HEK293 (cell line): ENCODE measurements at regions not wholly inside any gene's neighbourhood (a gene's known extent, or its start where the extent isn't known, plus 50 kb on each side); places are given as distances from the start of the nearest gene placed in this dataset.

Experiments
- CTCF ChIA-PET: fragments of 350-600 bp; formaldehyde crosslinking; extraction: SDS; loops from one replicate; lab custom pipeline; 2021; ENCODE audit warnings: antibody characterized with exemption; lab: Yijun Ruan, JAX
- POLR2A ChIA-PET: fragments of 300-600 bp; formaldehyde crosslinking; extraction: SDS; loops from one replicate; lab custom pipeline; 2020; ENCODE audit warnings: antibody characterized with exemption, inconsistent platforms; lab: Yijun Ruan, JAX
- H3K27ac ChIP-seq: fragments of 200-500 bp; sonication (Bioruptor generic); 2 replicates; pipeline ENCODE4 v1.5.1; 2014; ENCODE audit warnings: low read depth, low read length, control low read depth, inconsistent platforms; ENCODE audit errors: extremely low read depth
- H3K36me3 ChIP-seq, 2 experiments: fragments of 200-500 bp in 1 of 2; sonication (Bioruptor generic) in 1 of 2; 1 replicate in 1 of 2; 2 replicates in 1 of 2; pipeline ENCODE4 v1.5.1; 2014 to 2017; ENCODE audit warnings: inconsistent platforms in 2 of 2, low read length in 2 of 2; ENCODE audit not compliant: control insufficient read depth in 2 of 2, insufficient read depth in 1 of 2
- H3K4me1 ChIP-seq: fragments of 200-500 bp; sonication (Bioruptor generic); 2 replicates; pipeline ENCODE4 v1.5.1; 2014; ENCODE audit warnings: mild to moderate bottlenecking, low read length, inconsistent platforms; ENCODE audit not compliant: control insufficient read depth, insufficient read depth
- H3K4me3 ChIP-seq: 2 replicates; pipeline ENCODE4 v1.5.1; 2011; ENCODE audit warnings: low read depth, mild to moderate bottlenecking, control low read depth, low read length, moderate library complexity
- H3K9me3 ChIP-seq: fragments of 200-500 bp; sonication (Bioruptor generic); 2 replicates; pipeline ENCODE4 v1.5.1; 2014; ENCODE audit warnings: low read depth, low read length, inconsistent platforms; ENCODE audit not compliant: control insufficient read depth, insufficient read depth
- OSR2 ChIP-seq: fragments of 450-650 bp; formaldehyde crosslinking; IDR thresholded peaks from 2 replicates; pipeline ENCODE4 v1.5.1; 2016; ENCODE audit warnings: missing biosample characterization, missing genetic modification characterization
- SCRT1 ChIP-seq: fragments of 450-650 bp; formaldehyde crosslinking; IDR thresholded peaks from 2 replicates; pipeline ENCODE4 v1.5.1; 2016; ENCODE audit warnings: missing biosample characterization, missing genetic modification characterization, borderline replicate concordance
- SETDB1 ChIP-seq: IDR thresholded peaks from one replicate; pipeline ENCODE4 v1.6.1; 2017; ENCODE audit warnings: mild to moderate bottlenecking, low read length, moderate library complexity, mixed read lengths; ENCODE audit not compliant: insufficient read length
- TCF7L2 ChIP-seq: IDR thresholded peaks from 2 replicates; pipeline ENCODE4 v1.6.1; 2011; ENCODE audit warnings: low read depth, mild to moderate bottlenecking, inconsistent platforms, low read length, moderate library complexity, borderline replicate concordance
- WT1 ChIP-seq: fragments of 450-650 bp; formaldehyde crosslinking; IDR thresholded peaks from 2 replicates; pipeline ENCODE4 v1.5.1; 2016; ENCODE audit warnings: missing biosample characterization, missing genetic modification characterization
- ZFP3 ChIP-seq: fragments of 450-650 bp; formaldehyde crosslinking; IDR thresholded peaks from 2 replicates; pipeline ENCODE4 v1.5.1; 2016; ENCODE audit warnings: low read depth, missing biosample characterization, missing genetic modification characterization
- ZNF112 ChIP-seq: fragments of 450-650 bp; formaldehyde crosslinking; IDR thresholded peaks from 2 replicates; pipeline ENCODE4 v1.5.0; 2017; ENCODE audit warnings: missing biosample characterization, missing genetic modification characterization
- ZNF133 ChIP-seq: fragments of 450-650 bp; formaldehyde crosslinking; IDR thresholded peaks from 2 replicates; pipeline ENCODE4 v1.5.1; 2016; ENCODE audit warnings: missing biosample characterization, missing genetic modification characterization
- ZNF140 ChIP-seq: fragments of 450-650 bp; formaldehyde crosslinking; IDR thresholded peaks from 2 replicates; pipeline ENCODE4 v1.5.1; 2016; ENCODE audit warnings: missing biosample characterization, missing genetic modification characterization
- ZNF2 ChIP-seq: fragments of 450-650 bp; formaldehyde crosslinking; IDR thresholded peaks from 2 replicates; pipeline ENCODE4 v1.5.1; 2016; ENCODE audit warnings: missing biosample characterization, missing genetic modification characterization
- ZNF214 ChIP-seq: fragments of 450-650 bp; formaldehyde crosslinking; IDR thresholded peaks from 2 replicates; pipeline ENCODE4 v1.5.1; 2017; ENCODE audit warnings: missing biosample characterization, mild to moderate bottlenecking, missing genetic modification characterization, borderline replicate concordance
- ZNF341 ChIP-seq: fragments of 450-650 bp; formaldehyde crosslinking; IDR thresholded peaks from 2 replicates; pipeline ENCODE4; 2016; ENCODE audit warnings: low read depth, missing biosample characterization, missing genetic modification characterization
- ZNF350 ChIP-seq: fragments of 450-650 bp; formaldehyde crosslinking; IDR thresholded peaks from 2 replicates; pipeline ENCODE4 v1.5.0; 2017; ENCODE audit warnings: missing biosample characterization, mild to moderate bottlenecking, missing genetic modification characterization
- ZNF514 ChIP-seq: fragments of 450-650 bp; formaldehyde crosslinking; IDR thresholded peaks from 2 replicates; pipeline ENCODE4 v1.5.1; 2016; ENCODE audit warnings: missing biosample characterization, missing genetic modification characterization
- ZNF529 ChIP-seq: fragments of 450-650 bp; formaldehyde crosslinking; IDR thresholded peaks from 2 replicates; pipeline ENCODE4 v1.5.1; 2017; ENCODE audit warnings: missing genetic modification characterization, missing biosample characterization; ENCODE audit not compliant: insufficient replicate concordance
- ZNF658 ChIP-seq: fragments of 450-650 bp; formaldehyde crosslinking; IDR thresholded peaks from 2 replicates; pipeline ENCODE4; 2016; ENCODE audit warnings: missing biosample characterization, missing genetic modification characterization
- ZNF664 ChIP-seq: fragments of 450-650 bp; formaldehyde crosslinking; IDR thresholded peaks from 2 replicates; pipeline ENCODE4 v1.5.1; 2016; ENCODE audit warnings: missing biosample characterization, missing genetic modification characterization
- ZNF701 ChIP-seq: fragments of 450-650 bp; formaldehyde crosslinking; IDR thresholded peaks from 2 replicates; pipeline ENCODE4 v1.5.1; 2016; ENCODE audit warnings: missing biosample characterization, missing genetic modification characterization
- ZNF777 ChIP-seq: fragments of 450-650 bp; formaldehyde crosslinking; IDR thresholded peaks from 2 replicates; pipeline ENCODE4 v1.5.1; 2017; ENCODE audit warnings: missing biosample characterization, missing genetic modification characterization, borderline replicate concordance
- ZNF830 ChIP-seq: fragments of 450-650 bp; IDR thresholded peaks from 2 replicates; pipeline ENCODE4 v1.5.0; 2018; ENCODE audit warnings: missing biosample characterization, missing genetic modification characterization, low read depth, mild to moderate bottlenecking, moderate library complexity
- ZSCAN16 ChIP-seq: fragments of 450-650 bp; formaldehyde crosslinking; IDR thresholded peaks from 2 replicates; pipeline ENCODE4 v1.5.1; 2016; ENCODE audit warnings: missing biosample characterization, missing genetic modification characterization
- TF ChIP-seq, protein P1 (sequence below): fragments of 450-650 bp; formaldehyde crosslinking; IDR thresholded peaks from 2 replicates; pipeline ENCODE4 v1.5.1; 2016; ENCODE audit warnings: missing biosample characterization, missing genetic modification characterization
- TF ChIP-seq, protein P2 (sequence below): fragments of 450-650 bp; formaldehyde crosslinking; IDR thresholded peaks from 2 replicates; pipeline ENCODE4 v1.5.1; 2016; ENCODE audit warnings: missing biosample characterization, missing genetic modification characterization
- TF ChIP-seq, protein P3 (sequence below): fragments of 450-650 bp; formaldehyde crosslinking; IDR thresholded peaks from 2 replicates; pipeline ENCODE4 v1.5.1; 2016; ENCODE audit warnings: missing biosample characterization, missing genetic modification characterization, borderline replicate concordance
- TF ChIP-seq, protein P4 (sequence below): fragments of 450-650 bp; formaldehyde crosslinking; IDR thresholded peaks from 2 replicates; pipeline ENCODE4 v1.5.1; 2016; ENCODE audit warnings: missing biosample characterization, missing genetic modification characterization, borderline replicate concordance

DNA sequence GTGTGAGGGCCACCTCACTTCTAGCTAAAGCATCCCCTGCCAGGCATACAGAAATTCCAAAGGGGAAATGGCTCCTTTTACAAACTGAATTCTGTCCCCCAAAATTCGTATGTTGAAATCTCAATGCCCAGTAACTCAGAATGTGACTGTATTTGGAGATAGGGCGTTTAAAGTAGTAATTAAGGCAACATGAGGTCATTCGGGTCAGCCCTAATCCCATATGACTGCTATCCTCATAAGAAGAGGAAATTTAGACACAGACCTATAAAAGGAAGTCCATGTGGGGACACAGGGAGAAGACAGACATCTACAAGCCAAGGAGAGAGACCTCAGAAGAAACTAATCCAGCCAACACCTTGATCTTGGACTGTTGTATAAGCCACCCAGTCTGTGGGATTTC is 119.1 kb downstream of the CHST1 start (continued):
- TF ChIP-seq, protein P1, sequence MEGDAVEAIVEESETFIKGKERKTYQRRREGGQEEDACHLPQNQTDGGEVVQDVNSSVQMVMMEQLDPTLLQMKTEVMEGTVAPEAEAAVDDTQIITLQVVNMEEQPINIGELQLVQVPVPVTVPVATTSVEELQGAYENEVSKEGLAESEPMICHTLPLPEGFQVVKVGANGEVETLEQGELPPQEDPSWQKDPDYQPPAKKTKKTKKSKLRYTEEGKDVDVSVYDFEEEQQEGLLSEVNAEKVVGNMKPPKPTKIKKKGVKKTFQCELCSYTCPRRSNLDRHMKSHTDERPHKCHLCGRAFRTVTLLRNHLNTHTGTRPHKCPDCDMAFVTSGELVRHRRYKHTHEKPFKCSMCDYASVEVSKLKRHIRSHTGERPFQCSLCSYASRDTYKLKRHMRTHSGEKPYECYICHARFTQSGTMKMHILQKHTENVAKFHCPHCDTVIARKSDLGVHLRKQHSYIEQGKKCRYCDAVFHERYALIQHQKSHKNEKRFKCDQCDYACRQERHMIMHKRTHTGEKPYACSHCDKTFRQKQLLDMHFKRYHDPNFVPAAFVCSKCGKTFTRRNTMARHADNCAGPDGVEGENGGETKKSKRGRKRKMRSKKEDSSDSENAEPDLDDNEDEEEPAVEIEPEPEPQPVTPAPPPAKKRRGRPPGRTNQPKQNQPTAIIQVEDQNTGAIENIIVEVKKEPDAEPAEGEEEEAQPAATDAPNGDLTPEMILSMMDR, result no peak
- TF ChIP-seq ZNF2 (tag by site-specific recombination), result no peak
- TF ChIP-seq ZNF133 (tag by site-specific recombination), result no peak
- TF ChIP-seq ZNF341 (tag by site-specific recombination), result no peak
- TF ChIP-seq ZNF664 (tag by site-specific recombination), result no peak
- TF ChIP-seq OSR2 (tag by site-specific recombination), result no peak
- TF ChIP-seq TCF7L2, result no peak
- TF ChIP-seq ZFP3, result no peak
- TF ChIP-seq, protein P2, sequence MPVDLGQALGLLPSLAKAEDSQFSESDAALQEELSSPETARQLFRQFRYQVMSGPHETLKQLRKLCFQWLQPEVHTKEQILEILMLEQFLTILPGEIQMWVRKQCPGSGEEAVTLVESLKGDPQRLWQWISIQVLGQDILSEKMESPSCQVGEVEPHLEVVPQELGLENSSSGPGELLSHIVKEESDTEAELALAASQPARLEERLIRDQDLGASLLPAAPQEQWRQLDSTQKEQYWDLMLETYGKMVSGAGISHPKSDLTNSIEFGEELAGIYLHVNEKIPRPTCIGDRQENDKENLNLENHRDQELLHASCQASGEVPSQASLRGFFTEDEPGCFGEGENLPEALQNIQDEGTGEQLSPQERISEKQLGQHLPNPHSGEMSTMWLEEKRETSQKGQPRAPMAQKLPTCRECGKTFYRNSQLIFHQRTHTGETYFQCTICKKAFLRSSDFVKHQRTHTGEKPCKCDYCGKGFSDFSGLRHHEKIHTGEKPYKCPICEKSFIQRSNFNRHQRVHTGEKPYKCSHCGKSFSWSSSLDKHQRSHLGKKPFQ (tag by site-specific recombination), result no peak
- no peak for TF ChIP-seq ZNF529

DNA sequence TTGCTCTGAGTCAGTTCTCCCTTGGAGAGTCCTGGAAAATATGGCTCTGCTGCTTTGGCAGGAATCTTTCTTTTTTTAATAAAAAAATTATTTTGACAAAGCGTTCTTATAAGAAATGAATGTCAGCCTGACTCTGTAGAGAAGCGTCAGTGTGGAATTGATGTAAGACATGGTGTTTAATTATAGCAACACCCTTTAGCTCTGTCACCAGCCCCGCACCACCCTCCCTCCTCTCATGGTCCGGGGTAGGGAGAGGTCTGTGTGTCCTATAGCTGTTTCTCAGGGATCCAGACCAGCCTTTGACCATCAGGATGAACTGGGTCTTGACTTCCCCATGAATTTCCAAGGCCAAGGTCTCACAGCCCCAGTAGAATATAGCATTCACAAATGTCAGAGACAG is 120.6 kb downstream of the CHST1 start:
- Histone ChIP-seq H3K4me1 (no peaks in the 10 kb centered on the region), H3K9me3 (no peaks in the 10 kb centered on the region), H3K27ac (no peak overlapping the region), H3K4me3 (no peak overlapping the region), H3K36me3 (no peaks in the 10 kb centered on the region)
- CTCF ChIA-PET, result no interaction called here
- TF ChIP-seq ZSCAN16 (no peak), SCRT1 (tag by site-specific recombination) (no peak), SETDB1 (no peak), ZNF658 (tag by site-specific recombination) (no peak), ZNF701 (no peak), ZNF140 (tag by site-specific recombination) (no peak), ZNF214 (tag by site-specific recombination) (no peak), WT1 (no peak), ZFP3 (no peak), ZNF112 (tag by site-specific recombination) (no peak), ZNF777 (no peak), ZNF514 (tag by site-specific recombination) (no peak), ZNF830 (tag by site-specific recombination) (no peak), ZNF350 (tag by site-specific recombination) (no peak)
- TF ChIP-seq, protein P3, sequence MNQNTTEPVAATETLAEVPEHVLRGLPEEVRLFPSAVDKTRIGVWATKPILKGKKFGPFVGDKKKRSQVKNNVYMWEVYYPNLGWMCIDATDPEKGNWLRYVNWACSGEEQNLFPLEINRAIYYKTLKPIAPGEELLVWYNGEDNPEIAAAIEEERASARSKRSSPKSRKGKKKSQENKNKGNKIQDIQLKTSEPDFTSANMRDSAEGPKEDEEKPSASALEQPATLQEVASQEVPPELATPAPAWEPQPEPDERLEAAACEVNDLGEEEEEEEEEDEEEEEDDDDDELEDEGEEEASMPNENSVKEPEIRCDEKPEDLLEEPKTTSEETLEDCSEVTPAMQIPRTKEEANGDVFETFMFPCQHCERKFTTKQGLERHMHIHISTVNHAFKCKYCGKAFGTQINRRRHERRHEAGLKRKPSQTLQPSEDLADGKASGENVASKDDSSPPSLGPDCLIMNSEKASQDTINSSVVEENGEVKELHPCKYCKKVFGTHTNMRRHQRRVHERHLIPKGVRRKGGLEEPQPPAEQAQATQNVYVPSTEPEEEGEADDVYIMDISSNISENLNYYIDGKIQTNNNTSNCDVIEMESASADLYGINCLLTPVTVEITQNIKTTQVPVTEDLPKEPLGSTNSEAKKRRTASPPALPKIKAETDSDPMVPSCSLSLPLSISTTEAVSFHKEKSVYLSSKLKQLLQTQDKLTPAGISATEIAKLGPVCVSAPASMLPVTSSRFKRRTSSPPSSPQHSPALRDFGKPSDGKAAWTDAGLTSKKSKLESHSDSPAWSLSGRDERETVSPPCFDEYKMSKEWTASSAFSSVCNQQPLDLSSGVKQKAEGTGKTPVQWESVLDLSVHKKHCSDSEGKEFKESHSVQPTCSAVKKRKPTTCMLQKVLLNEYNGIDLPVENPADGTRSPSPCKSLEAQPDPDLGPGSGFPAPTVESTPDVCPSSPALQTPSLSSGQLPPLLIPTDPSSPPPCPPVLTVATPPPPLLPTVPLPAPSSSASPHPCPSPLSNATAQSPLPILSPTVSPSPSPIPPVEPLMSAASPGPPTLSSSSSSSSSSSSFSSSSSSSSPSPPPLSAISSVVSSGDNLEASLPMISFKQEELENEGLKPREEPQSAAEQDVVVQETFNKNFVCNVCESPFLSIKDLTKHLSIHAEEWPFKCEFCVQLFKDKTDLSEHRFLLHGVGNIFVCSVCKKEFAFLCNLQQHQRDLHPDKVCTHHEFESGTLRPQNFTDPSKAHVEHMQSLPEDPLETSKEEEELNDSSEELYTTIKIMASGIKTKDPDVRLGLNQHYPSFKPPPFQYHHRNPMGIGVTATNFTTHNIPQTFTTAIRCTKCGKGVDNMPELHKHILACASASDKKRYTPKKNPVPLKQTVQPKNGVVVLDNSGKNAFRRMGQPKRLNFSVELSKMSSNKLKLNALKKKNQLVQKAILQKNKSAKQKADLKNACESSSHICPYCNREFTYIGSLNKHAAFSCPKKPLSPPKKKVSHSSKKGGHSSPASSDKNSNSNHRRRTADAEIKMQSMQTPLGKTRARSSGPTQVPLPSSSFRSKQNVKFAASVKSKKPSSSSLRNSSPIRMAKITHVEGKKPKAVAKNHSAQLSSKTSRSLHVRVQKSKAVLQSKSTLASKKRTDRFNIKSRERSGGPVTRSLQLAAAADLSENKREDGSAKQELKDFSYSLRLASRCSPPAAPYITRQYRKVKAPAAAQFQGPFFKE (tag by site-specific recombination), result no peak
- TF ChIP-seq, protein P4, sequence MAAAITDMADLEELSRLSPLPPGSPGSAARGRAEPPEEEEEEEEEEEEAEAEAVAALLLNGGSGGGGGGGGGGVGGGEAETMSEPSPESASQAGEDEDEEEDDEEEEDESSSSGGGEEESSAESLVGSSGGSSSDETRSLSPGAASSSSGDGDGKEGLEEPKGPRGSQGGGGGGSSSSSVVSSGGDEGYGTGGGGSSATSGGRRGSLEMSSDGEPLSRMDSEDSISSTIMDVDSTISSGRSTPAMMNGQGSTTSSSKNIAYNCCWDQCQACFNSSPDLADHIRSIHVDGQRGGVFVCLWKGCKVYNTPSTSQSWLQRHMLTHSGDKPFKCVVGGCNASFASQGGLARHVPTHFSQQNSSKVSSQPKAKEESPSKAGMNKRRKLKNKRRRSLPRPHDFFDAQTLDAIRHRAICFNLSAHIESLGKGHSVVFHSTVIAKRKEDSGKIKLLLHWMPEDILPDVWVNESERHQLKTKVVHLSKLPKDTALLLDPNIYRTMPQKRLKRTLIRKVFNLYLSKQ, result no peak
- POLR2A ChIA-PET, result no interaction called here
